ENCODE measurements at regions not wholly inside any gene's neighbourhood (a gene's known extent, or its start where the extent isn't known, plus 50 kb on each side); places are given as distances from the start of the nearest gene placed in this dataset.
A peak's percentile ranks its signal among the peaks of the same experiment; 100 is the strongest.

GRCh38 chr2:7594211-7594610 is 677.0 kb downstream of the RNF144A start:
- DNase-seq (ENCODE audit: low spot score), result no peak

GRCh38 chr2:7595206-7595605 is 678.0 kb downstream of the RNF144A start:
- DNase-seq (ENCODE audit: low spot score), result no peak

- DNase-seq (ENCODE audit: low spot score), result no peak
Observed at GRCh38 chr2:7598402-7598801, 681.2 kb downstream of the RNF144A start.

- no peak for DNase-seq (ENCODE audit: low spot score)
Observed at GRCh38 chr2:7599462-7600258, 682.4 kb downstream of the RNF144A start.

DNA sequence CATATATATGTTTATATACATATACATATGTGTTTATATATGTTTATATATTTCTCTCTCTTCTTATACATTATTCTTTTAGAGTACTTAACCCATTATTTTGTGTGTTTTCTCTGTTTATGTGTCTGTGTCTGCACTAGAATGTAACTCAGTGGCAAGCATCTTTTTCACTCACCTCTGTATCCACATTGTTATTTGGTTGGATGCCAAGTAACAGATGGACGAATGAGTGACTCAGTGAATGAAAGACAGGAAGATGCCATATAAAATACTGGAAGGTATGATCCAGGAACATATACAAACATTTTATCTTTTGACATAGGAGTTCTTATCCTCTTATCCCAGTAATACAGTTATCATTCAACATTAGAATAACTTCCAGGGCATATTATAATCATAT is 684.8 kb downstream of the RNF144A start:
- DNase-seq (ENCODE audit: low spot score), result no peak

DNA sequence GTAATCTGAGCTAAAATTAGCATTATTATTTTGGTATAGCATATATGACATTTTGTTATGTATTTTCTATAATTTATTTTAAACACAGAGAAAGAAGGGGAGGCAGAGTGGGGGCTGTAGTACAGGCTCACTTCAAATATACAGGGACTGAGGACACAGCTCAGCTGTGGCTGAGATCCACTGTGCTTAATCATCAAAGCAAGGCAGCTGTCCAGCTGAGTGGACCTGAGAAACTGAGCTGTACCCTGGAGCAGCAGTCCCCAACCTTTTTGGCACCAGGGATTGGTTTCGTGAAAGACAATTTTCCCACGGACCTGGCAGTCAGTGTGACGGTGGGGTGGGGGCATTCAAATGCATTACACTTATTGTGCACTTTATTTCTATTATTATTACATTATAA is 687.2 kb downstream of the RNF144A start:
- no peak for DNase-seq (ENCODE audit: low spot score)

GRCh38 chr2:7607441-7608173 is 690.4 kb downstream of the RNF144A start:
- no peak for DNase-seq (ENCODE audit: low spot score)

GRCh38 chr2:7609556-7609955 is 692.3 kb downstream of the RNF144A start:
- DNase-seq (ENCODE audit: low spot score), result no peak

GRCh38 chr2:7609974-7610373 is 692.8 kb downstream of the RNF144A start:
- DNase-seq (ENCODE audit: low spot score), result no peak

DNA sequence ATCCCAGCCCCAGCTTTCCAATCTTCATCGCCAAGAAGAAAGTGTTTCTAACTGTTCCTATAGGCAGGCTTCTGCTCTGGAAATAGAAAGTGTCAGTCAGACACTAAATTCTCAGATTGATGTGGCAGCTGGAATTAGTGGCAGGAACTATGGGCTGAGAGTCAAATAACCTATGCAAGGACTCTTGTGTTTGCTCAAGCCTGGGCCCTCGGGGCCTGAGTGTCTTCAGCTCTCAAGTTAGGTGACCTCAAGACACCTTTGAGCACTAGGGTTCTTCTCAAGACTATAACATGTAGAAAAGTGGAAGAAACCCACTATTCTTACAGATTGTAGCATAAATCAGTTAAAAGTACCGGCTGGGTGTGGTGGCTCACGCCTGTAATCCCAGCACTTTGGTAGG is 694.5 kb downstream of the RNF144A start:
- no peak for DNase-seq (ENCODE audit: low spot score)

GRCh38 chr2:7612969-7613368 is 695.8 kb downstream of the RNF144A start:
- DNase-seq (ENCODE audit: low spot score), result no peak

DNA sequence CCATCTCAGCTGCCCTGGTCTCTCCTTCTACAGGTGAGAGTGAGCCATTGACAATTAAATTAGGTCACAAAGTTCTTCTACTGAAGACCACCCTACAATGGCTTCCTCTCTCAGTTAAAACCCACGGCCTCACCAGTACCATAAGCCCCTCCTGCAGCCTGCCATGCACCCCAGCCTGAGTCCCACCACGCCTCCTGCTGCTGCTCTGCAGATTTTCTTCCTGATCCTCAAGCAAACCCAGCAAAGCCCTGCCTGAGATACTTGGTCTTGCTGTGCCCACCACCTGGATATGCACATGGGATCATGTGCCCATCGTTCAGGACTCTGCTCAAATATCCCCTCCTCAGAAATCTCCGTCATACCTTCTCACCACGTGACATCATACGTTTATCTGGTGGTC is 696.6 kb downstream of the RNF144A start:
- no peak for DNase-seq (ENCODE audit: low spot score)

DNA sequence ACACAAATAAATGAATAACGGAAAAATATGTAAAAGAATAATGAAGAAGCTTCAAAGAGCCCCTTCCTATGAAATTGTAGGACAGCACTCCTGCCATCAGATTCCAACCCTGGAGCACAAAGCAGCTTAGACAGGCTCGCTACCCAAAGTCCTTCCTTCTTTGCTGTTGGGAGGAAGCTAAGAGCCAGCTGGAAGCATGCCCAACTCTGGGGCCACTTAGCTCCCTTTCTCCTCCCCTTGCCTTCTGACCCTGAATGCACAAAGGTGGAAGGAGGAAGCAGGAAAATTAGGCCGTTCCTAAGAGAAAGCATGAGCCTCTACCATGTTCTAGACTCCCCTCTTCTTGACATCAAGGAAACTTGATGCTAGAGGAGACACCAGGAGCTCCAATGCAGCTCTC is 700.8 kb downstream of the RNF144A start:
- no peak for DNase-seq (ENCODE audit: low spot score)

DNA sequence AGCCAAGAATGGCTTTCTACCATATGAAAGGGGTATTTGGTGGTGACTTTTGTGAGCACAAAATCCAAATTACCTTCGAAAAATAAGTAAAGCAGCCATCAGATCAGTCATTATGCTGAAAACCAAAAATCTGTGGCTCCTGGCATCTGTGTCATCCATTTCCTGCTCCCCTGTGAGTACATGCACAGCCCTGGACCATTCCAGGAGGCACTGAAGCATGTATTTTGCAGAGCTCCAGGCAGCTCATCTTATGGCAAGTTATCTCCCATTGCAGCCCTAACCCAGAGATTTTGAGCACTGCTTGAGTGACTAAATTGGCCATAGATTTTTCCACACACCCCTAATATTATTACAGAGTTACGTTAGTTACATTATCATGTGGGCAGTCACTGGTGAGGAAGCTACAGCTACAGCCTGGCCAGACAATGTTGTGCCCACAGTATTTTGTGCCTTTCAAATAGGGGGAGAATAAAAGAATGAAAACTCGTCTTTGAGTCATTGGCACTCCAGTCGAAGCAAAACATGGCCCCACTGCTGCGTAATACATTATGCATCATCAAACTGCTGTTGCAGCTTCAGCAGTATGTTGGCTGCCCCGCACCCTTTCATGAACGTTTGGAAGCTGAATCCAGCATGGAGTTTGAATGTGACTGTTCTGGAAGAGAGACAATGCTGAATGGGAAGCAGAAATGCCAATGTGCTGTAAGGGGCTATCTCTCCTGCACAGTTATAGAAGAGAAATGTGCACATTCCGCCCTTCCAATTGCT is 702.2 kb downstream of the RNF144A start:
- no peak for DNase-seq (ENCODE audit: low spot score)

- no peak for DNase-seq (ENCODE audit: low spot score)
Observed at GRCh38 chr2:7620255-7620654, 703.0 kb downstream of the RNF144A start.

DNA sequence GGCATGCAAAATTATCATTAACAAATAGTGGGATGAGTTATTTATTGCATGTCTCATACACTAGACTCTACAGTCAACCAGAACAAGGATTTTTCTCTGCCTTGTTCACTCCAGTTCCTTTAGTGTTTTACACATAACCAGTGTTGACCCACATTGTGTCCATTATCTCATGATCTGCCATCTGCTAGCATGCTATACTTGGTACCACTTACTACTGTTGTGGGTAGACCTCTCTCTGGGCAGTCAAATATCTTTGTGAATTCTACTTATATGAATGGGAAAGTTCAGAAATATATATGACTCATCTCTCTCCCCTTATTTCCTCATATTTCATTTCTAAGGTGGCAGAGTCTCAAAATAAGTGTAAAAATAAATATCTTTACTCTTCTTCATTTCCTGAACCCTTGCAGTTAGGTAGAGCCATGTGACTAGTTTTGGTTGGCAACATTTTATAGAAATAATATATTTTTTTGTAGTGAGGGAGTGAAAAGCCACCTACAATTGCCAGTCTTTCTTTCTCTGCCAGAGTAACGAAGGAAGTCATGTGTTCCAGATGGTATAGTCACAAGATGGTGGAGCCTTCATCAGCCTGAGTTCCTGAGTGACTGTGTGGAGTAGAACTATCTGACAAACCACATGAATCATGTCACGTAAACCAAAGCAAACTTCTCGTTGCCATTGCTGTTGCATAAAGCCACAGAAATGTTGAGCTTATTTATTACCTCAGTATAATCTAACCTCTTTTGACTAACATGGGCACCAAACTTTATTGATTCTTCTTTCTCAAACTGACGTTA is 704.0 kb downstream of the RNF144A start:
- no peak for DNase-seq (ENCODE audit: low spot score)

DNA sequence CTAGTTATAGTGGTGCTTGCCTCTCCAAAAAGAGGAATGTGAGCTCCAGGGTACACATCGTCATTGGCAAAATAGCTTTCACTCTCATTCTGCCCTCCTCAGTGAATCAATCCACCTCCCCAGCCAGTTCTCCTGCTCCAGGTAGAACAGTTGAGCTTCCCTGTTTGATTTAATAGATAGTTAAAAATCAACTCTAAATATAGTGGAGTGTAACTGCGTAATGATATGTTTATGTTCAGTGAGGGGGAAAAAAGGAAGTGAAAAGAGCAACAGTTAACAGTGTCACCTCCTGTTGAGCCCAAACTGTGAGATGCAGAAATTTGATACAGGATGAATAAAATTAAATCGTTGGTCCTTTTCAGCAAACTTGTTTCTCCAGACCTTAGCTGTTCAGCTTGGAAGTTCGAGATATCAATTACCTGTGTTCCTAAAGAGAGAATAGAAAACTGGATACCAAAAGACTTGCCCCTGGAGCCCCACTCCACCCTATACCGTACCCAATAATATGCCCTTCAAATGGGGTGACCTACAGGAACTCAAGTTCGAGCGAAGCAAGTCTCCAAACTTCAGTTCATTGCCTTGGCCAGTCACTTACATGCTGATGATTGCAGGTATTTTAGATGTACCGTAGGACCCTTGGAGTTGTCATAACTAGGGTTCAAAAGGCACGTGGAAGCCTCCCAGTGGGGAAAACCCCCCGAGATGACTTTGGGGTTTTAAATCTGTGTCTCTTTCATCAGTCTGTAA is 708.4 kb downstream of the RNF144A start:
- DNase-seq (ENCODE audit: low spot score), result no peak

DNA sequence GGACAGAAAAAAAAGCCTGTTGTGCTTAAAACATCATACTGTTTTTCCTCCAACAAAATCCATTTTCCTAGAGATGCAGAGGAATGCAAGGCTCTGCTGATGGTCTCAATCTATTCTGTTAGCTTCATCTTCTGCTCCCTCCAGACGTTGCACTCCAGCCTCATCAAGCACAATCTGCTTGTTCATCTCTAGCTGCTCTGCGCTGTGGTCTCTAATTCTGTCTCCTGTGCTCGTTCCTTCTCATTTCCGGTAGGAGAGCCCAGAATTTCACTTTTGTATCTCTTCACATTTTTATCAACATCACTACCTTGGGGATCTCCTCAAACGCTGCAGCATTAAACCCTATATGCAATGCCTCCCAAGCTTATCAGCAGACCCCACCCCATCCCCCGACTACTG is 708.9 kb downstream of the RNF144A start:
- no peak for DNase-seq (ENCODE audit: low spot score)

DNA sequence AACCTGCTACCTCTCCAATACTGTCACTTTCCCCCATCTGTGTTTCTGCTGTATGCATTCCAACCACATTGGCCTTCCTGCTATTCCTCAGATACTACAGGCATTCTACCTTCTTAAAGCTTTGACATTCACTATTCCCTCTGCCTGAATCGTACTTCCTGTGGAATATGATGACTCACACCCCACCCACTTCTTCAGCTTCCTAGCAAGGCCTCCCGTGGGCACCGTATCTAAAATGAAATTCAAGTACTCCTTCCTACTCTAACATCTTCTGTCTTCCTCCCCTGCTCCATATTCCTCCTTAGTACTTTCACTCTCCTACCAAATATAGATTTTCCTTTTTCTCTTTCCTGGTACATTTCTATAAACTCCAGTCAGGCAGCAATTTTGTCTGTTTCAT is 710.4 kb downstream of the RNF144A start:
- peak; percentile 78 for DNase-seq (ENCODE audit: low spot score)

GRCh38 chr2:7632420-7632819 is 715.2 kb downstream of the RNF144A start:
- no peak for DNase-seq (ENCODE audit: low spot score)

DNA sequence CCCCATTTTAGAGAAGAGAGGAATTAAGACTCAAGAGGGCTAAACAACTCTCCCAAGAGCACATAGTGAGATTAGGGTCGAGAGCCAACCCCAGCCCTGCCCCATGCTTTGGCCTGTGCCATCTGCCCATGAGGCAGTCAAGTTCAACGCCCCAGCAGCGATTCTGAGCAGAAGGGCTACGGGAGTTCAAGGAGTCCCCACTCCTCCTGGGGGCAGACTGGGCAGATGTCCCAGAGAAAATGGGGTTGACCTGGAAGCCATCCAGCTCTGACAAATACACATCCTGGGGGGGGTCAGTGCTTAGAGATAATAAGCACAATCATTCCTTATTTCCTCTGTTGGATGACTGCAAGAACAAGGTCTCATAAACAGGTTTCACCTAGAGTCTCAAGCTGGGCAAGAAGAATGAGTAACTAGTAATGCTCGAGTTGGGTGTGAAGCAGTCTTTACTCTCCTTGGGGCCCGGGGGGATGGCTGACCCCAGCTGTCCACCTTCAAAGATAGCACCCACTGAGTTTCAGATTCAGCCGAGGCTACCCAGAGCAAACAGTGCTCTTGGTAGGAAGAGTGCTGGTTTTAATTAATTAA is 716.4 kb downstream of the RNF144A start:
- DNase-seq (ENCODE audit: low spot score), result no peak

Data from putamen (tissue), 1 donor.